OCI-LY1 (cell line): ENCODE measurements at regions not wholly inside any gene's neighbourhood (a gene's known extent, or its start where the extent isn't known, plus 50 kb on each side); places are given as distances from the start of the nearest gene placed in this dataset.
A peak's percentile ranks its signal among the peaks of the same experiment; 100 is the strongest.

Source experiments
- H2AFZ ChIP-seq: fragments of 200-600 bp; sonication (generic), shearing (Covaris generic); 2 replicates; pipeline ENCODE4 v1.6.0; 2014; ENCODE audit warnings: antibody characterized with exemption, mild to moderate bottlenecking, low read length
- H3F3A ChIP-seq: fragments of 200-600 bp; sonication (generic), shearing (Covaris generic); 2 replicates; pipeline ENCODE4 v1.6.0; 2014; ENCODE audit warnings: mild to moderate bottlenecking, antibody characterized with exemption, low read length, moderate library complexity; ENCODE audit not compliant: insufficient read depth
- H3K27ac ChIP-seq: fragments of 200-600 bp; sonication (generic); 2 replicates; pipeline ENCODE4 v1.5.1; 2014; ENCODE audit warnings: low read length, mixed run types, mild to moderate bottlenecking, low read depth; ENCODE audit not compliant: poor library complexity, severe bottlenecking
- H3K27me3 ChIP-seq: fragments of 200-600 bp; sonication (generic); 2 replicates; pipeline ENCODE4 v1.6.0; 2014; ENCODE audit warnings: antibody characterized with exemption, mild to moderate bottlenecking, low read length, moderate library complexity; ENCODE audit not compliant: insufficient read depth
- H3K36me3 ChIP-seq: fragments of 200-600 bp; sonication (generic); 2 replicates; pipeline ENCODE4 v1.6.1; 2014; ENCODE audit warnings: mild to moderate bottlenecking, antibody characterized with exemption, low read length, moderate library complexity, mixed read lengths; ENCODE audit not compliant: insufficient read depth
- H3K4me1 ChIP-seq: fragments of 200-600 bp; sonication (generic); 2 replicates; pipeline ENCODE4 v1.5.1; 2014; ENCODE audit warnings: mild to moderate bottlenecking, low read length, moderate library complexity; ENCODE audit not compliant: insufficient read depth, severe bottlenecking
- H3K4me2 ChIP-seq: fragments of 200-600 bp; sonication (generic), shearing (Covaris generic); 2 replicates; pipeline ENCODE4 v1.6.1; 2014; ENCODE audit warnings: low read length
- H3K4me3 ChIP-seq: fragments of 200-600 bp; sonication (generic); 2 replicates; pipeline ENCODE4 v1.5.1; 2014; ENCODE audit warnings: low read length, low read depth, mild to moderate bottlenecking, mixed read lengths; ENCODE audit not compliant: poor library complexity, severe bottlenecking
- H3K79me2 ChIP-seq: fragments of 200-600 bp; shearing (Covaris generic); 2 replicates; pipeline ENCODE4 v1.6.1; 2016; ENCODE audit warnings: mixed run types, low read length, mixed read lengths; ENCODE audit not compliant: insufficient read depth
- H3K9ac ChIP-seq: fragments of 200-600 bp; sonication (generic), shearing (Covaris generic); 2 replicates; pipeline ENCODE4 v1.6.1; 2014; ENCODE audit warnings: mild to moderate bottlenecking, low read length, mixed read lengths
- H3K9me2 ChIP-seq: fragments of 200-600 bp; sonication (generic), shearing (Covaris generic); 2 replicates; pipeline ENCODE4 v1.6.1; 2014; ENCODE audit warnings: low read depth, mild to moderate bottlenecking, low read length, mixed read lengths
- H3K9me3 ChIP-seq: fragments of 200-600 bp; shearing (Covaris generic); 2 replicates; pipeline ENCODE4 v1.6.1; 2014; ENCODE audit warnings: low read length, mixed read lengths
- H4K20me1 ChIP-seq: fragments of 200-600 bp; sonication (generic), shearing (Covaris generic); 2 replicates; pipeline ENCODE4 v1.6.0; 2016; ENCODE audit warnings: mild to moderate bottlenecking, low read length; ENCODE audit not compliant: insufficient read depth
- CTCF ChIP-seq: fragments of 200-600 bp; sonication (generic), shearing (Covaris generic); IDR thresholded peaks from 2 replicates; pipeline ENCODE4 v1.5.1; 2017; ENCODE audit warnings: mild to moderate bottlenecking, antibody characterized with exemption, low read length, moderate library complexity, mixed read lengths
- EZH2 ChIP-seq: fragments of 200-600 bp; sonication (generic), shearing (Covaris generic); IDR thresholded peaks from 2 replicates; pipeline ENCODE4 v1.8.0; 2017; ENCODE audit warnings: borderline replicate concordance, mixed run types, mild to moderate bottlenecking, antibody characterized with exemption, low read length, moderate library complexity, mixed read lengths

DNA sequence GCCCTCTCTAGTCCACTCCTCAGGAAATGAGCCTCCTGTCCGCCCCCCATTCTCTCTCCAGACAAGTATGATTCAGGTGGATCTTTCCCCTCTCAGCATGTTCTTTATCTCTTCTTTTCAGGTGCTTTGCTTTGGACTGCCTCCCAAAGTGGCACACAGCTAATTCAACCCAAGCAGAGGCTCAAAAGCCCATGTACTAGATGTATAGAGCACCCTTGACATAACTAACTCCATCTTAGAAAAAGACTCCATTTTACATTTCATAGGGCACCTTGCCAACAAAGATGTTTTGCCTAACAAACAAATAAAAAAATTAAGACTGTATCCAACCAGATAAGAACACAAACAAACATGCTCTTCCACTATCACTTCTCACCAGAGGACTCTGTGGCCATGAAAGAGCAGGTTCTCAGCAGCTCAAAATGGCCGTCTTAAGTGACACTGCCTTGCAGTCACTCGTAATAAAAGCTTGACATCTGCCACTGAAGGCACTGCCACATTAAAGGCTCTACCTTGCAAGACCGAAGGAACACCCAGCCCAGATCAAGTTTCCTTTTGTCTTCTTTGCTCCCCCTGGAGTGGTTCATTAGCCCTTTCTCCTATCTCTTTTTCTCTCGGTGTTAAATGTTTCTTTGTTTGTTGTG lies 84.9 kb upstream of the TAB3 start:
- TF ChIP-seq EZH2, result no peak
- no peak for TF ChIP-seq CTCF
- no peaks in the 10 kb centered on the region for H3K4me1 ChIP-seq
- H2AFZ ChIP-seq, result no peak overlapping the region
- no peaks in the 10 kb centered on the region for H3K79me2 ChIP-seq
- no peaks in the 10 kb centered on the region for H4K20me1 ChIP-seq
- no peaks in the 10 kb centered on the region for H3K36me3 ChIP-seq
- no peak overlapping the region for H3K27ac ChIP-seq
- H3F3A ChIP-seq, result no peaks in the 10 kb centered on the region
- H3K4me3 ChIP-seq, result no peak overlapping the region
- no peaks in the 10 kb centered on the region for H3K27me3 ChIP-seq
- H3K4me2 ChIP-seq, result no peak overlapping the region
- no peaks in the 10 kb centered on the region for H3K9me3 ChIP-seq
- H3K9ac ChIP-seq, result no peak overlapping the region
- no peaks in the 10 kb centered on the region for H3K9me2 ChIP-seq

DNA sequence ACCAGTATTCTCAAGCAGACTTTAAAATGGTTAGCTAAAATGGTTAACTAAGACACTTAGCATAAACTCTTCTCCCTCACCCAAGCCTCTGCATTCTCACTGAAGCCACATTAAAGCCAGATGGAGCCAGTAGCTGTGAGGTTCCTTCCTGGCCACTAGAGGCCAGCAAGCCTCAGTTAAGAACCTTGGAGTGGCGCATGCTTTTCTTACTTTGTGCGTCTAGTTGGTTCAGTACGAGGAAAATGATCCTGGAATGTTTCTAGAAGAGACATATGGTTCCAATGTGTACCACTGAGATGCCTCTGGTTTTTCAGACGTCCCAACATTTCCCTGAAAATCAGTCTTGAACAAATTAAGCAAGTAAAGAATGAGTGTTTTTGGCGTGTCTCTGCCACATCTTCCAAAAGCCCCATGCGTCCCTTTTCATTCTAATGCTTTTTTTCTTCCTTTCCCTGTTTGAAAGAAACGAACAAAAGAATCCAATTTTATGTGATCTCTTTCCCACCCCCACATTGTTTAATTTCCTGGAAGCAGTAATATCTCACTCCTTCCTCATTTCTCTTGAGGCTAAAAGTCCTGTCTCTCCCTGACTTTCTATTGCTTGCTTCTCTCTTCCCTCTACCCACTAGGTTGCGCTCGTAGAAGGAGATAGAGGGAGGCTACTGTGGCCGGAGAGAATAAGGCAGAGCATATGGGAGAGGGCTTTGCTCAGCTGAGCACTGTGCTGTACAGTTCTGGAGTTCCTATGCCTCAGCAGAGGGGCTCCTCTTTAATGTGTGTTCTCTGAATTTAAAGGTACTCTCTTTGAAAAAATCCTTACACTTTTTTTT lies 82.9 kb upstream of the TAB3 start:
- Histone ChIP-seq H3F3A (no peaks in the 10 kb centered on the region), H3K27ac (no peak overlapping the region), H3K4me2 (peak overlapping the region; percentile 68), H3K27me3 (no peaks in the 10 kb centered on the region), H3K4me3 (peak overlapping the region; percentile 36), H3K4me1 (no peaks in the 10 kb centered on the region), H3K9me2 (no peaks in the 10 kb centered on the region), H3K79me2 (no peaks in the 10 kb centered on the region), H3K9ac (no peak overlapping the region), H2AFZ (no peak overlapping the region), H3K36me3 (no peaks in the 10 kb centered on the region), H3K9me3 (no peaks in the 10 kb centered on the region), H4K20me1 (no peaks in the 10 kb centered on the region)
- TF ChIP-seq EZH2 (no peak), CTCF (peak; percentile 62)

- no peak overlapping the region for H3K4me2 ChIP-seq
These were observed 78.5 kb upstream of the TAB3 start for GRCh38 chrX:30967516-30967915.

More at GRCh38 chrX:30967516-30967915, 78.5 kb upstream of the TAB3 start:
- no peaks in the 10 kb centered on the region for H3K79me2 ChIP-seq
- H3K9ac ChIP-seq, result no peak overlapping the region
- H3K9me3 ChIP-seq, result no peaks in the 10 kb centered on the region
- H3F3A ChIP-seq, result no peaks in the 10 kb centered on the region
- H3K9me2 ChIP-seq, result no peaks in the 10 kb centered on the region
- H4K20me1 ChIP-seq, result no peaks in the 10 kb centered on the region
- no peaks in the 10 kb centered on the region for H3K36me3 ChIP-seq
- no peaks in the 10 kb centered on the region for H3K4me1 ChIP-seq
- no peaks in the 10 kb centered on the region for H3K27me3 ChIP-seq
- TF ChIP-seq EZH2, result no peak
- no peak for TF ChIP-seq CTCF
- H3K27ac ChIP-seq, result no peak overlapping the region
- no peak overlapping the region for H3K4me3 ChIP-seq
- no peak overlapping the region for H2AFZ ChIP-seq
